Esophagus (tissue), 2 donors: ENCODE measurements at regions not wholly inside any gene's neighbourhood (a gene's known extent, or its start where the extent isn't known, plus 50 kb on each side); places are given as distances from the start of the nearest gene placed in this dataset.

Experiments
- H3K27ac ChIP-seq, 2 donors: one replicate each; pipeline ENCODE4 v1.5.1; 2013; ENCODE audit warnings: low read depth in 2 of 2, mild to moderate bottlenecking in 2 of 2, inconsistent platforms in 1 of 2, low read length in 1 of 2, moderate library complexity in 1 of 2
- H3K27me3 ChIP-seq, 2 donors: one replicate each; pipeline ENCODE4 v1.6.1; 2013; ENCODE audit warnings: low read length in 2 of 2, control low read depth in 1 of 2, mild to moderate bottlenecking in 1 of 2; ENCODE audit not compliant: insufficient read depth in 2 of 2, control insufficient read depth in 1 of 2
- H3K36me3 ChIP-seq, 2 donors: one replicate each; pipeline ENCODE4 v1.6.1; 2013; ENCODE audit warnings: low read length in 1 of 2; ENCODE audit not compliant: control insufficient read depth in 2 of 2, insufficient read depth in 2 of 2
- H3K4me1 ChIP-seq, 2 donors: one replicate each; pipeline ENCODE4 v1.6.1; 2013; ENCODE audit warnings: low read length in 1 of 2; ENCODE audit not compliant: control insufficient read depth in 2 of 2, insufficient read depth in 2 of 2
- H3K4me3 ChIP-seq, 2 donors: one replicate each; pipeline ENCODE4 v1.5.1; 2013; ENCODE audit warnings: low read length in 2 of 2, mild to moderate bottlenecking in 2 of 2, low read depth in 1 of 2, moderate library complexity in 1 of 2
- H3K9me3 ChIP-seq, 2 donors: one replicate each; pipeline ENCODE4 v1.6.1; 2013; ENCODE audit warnings: mild to moderate bottlenecking in 2 of 2, low read depth in 1 of 2, low read length in 1 of 2, moderate library complexity in 1 of 2; ENCODE audit not compliant: control insufficient read depth in 2 of 2, insufficient read depth in 1 of 2
- WGBS, 2 donors: extraction: QIAGEN DNeasy Blood & Tissue Kit; methylation state at CpG; one replicate each; pipeline ENCODE4 v1.1.7; 2013; 5-methylcytosine and 5-hydroxymethylcytosine counted together
- donor health status: healthy with polysubstance abuse.
- donor health status: Bipolar disorder and iron deficiency.

DNA sequence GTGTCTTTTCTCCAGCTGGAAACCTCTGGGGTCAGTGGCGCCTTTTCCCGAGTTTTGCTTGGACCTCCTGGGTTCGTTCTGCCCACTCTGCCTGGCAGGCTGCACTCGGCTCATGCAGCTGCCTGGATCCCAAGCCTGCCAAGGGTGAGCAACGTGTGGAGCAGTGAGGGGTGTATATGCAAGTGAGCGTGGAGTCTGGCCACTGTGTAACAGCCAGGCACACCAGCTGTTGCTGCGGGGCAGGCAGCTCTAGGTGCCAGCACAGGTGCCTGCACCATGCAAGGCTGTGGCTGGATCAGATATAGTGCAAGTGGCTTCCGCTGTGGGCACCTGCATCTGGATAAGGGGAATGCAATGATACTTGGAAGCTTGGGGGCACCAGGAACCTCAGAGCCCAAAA lies 699.4 kb downstream of the SLITRK1 start:
- WGBS, 2 donors: 83 to 85% methylated on average over 8 of the region's 8 CpGs

DNA sequence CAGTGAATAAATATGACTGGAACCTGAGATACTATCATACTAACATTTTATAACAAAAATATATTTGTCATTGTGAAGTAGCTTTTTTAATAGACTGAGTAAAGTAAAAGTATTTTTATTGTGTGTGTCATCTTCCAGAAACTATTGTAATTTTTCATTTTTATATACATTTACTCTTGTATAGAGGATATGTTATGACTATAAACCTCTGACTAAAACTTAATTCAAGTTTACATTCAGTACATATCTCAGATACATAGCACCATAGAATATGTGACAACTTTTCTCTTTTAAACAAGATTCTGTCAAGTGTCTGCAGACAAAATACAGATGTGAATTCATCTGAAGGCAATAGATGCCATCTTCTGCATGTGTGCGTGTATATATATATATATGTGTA lies 704.3 kb downstream of the SLITRK1 start:
- WGBS, 2 donors: 0% methylated on average over 1 of the region's 1 CpG
- no peak overlapping the region for H3K4me3 ChIP-seq

More for the DNA sequence above, 699.4 kb downstream of the SLITRK1 start:
- Histone ChIP-seq H3K4me1 (no peaks in the 10 kb centered on the region), H3K9me3 (peaks cover 0 to 2% of the 10 kb centered on the region in 2 donors), H3K4me3 (no peak overlapping the region), H3K27me3 (no peaks in the 10 kb centered on the region), H3K36me3 (no peaks in the 10 kb centered on the region), H3K27ac (no peak overlapping the region)

DNA sequence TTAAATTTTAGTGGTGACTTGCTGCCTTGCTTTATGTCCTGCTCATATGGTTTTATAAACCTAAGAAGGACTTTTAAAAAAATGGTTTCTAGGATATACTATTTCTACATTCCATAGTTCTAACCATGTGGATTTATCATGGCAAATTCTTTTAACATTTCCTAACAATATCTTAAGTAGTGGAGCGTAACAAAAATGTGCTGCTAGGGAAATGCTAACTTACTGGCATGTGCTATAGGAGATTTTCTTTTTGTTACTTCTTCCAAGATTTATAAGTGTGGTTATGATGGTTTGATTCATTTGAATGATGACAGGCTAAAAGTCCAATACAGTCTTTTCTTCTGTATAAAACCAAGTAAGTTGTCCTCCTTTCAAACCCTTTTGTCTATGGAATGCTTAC lies 713.7 kb downstream of the SLITRK1 start:
- no peaks in the 10 kb centered on the region for H3K9me3 ChIP-seq
- no peaks in the 10 kb centered on the region for H3K36me3 ChIP-seq
- H3K27me3 ChIP-seq: no peaks in the 10 kb centered on the region
- no peaks in the 10 kb centered on the region for H3K4me1 ChIP-seq
- no peak overlapping the region for H3K4me3 ChIP-seq
- H3K27ac ChIP-seq: no peak overlapping the region
- 52 to 57% methylated on average over 1 of the region's 1 CpG for WGBS, 2 donors

More for the DNA sequence above, 704.3 kb downstream of the SLITRK1 start:
- no peaks in the 10 kb centered on the region for H3K27me3 ChIP-seq
- H3K4me1 ChIP-seq: no peaks in the 10 kb centered on the region
- H3K9me3 ChIP-seq: no peaks in the 10 kb centered on the region
- H3K27ac ChIP-seq: no peak overlapping the region
- no peaks in the 10 kb centered on the region for H3K36me3 ChIP-seq

DNA sequence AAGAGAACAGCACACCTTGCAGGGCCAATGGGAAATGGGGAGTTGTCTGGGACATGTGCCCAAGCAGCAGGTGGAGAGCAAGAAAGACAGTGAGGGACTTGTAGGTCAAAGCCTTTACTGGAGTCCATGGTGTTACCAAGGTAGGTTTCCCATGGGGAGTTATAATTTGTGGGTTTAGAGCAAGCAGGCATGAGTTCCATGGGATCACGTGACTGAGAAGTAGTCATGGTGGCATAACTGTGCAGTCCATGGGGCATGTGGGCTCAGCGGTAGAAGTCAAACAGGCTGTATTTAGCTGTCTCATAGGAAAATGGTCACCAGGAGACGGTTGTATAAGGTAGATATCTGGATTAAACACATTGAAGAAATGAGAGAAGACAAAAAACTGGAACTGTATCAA lies 715.1 kb downstream of the SLITRK1 start:
- Histone ChIP-seq H3K27me3 (no peaks in the 10 kb centered on the region), H3K4me1 (no peaks in the 10 kb centered on the region), H3K36me3 (no peaks in the 10 kb centered on the region), H3K9me3 (no peaks in the 10 kb centered on the region), H3K27ac (no peak overlapping the region), H3K4me3 (no peak overlapping the region)
- 91% methylated on average over 3 of the region's 3 CpGs for WGBS, 2 donors

DNA sequence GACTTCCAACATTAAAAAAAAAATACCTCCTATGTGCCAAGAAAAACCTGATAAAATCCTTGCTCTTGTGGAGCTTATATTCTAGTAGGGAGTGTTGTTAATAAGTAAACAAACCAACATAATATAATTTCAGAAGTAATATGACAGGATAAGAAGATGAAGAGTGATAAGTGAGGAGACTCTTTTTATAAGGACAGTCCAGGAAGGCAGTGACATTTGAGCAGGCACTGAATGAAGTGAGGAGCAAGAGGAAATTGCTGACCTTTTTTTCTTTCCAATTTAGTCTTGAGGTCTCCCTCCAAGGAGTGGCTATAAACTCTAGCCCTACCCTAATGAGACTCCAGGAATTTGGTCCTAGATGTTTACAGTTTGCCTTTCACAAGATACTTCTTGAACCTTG lies 715.7 kb downstream of the SLITRK1 start:
- no peaks in the 10 kb centered on the region for H3K4me1 ChIP-seq
- H3K27me3 ChIP-seq: no peaks in the 10 kb centered on the region
- H3K4me3 ChIP-seq: no peak overlapping the region
- no peak overlapping the region for H3K27ac ChIP-seq
- no peaks in the 10 kb centered on the region for H3K9me3 ChIP-seq
- no peaks in the 10 kb centered on the region for H3K36me3 ChIP-seq

DNA sequence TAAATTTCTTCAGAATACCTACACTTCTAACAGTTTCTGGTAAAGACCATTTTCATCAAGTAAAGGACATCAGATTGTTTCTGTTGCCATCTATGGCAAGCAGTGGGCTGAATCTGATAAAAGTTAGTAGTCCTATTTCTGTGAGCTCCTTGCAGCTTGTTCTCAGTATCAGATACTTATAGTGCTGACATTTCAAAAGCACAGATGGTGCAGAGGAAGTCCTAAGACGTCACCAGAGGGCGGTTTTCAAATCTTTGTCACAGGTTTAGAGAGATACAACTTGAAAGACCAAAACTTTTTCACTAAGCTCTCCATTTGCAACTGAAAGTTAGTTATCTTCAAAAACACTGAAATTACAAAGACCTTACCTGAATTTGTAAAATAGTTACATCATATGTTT lies 719.8 kb downstream of the SLITRK1 start:
- H3K27me3 ChIP-seq: no peaks in the 10 kb centered on the region
- 50 to 68% methylated on average over 2 of the region's 2 CpGs for WGBS, 2 donors
- no peaks in the 10 kb centered on the region for H3K9me3 ChIP-seq
- no peak overlapping the region for H3K4me3 ChIP-seq
- H3K27ac ChIP-seq: no peak overlapping the region
- H3K4me1 ChIP-seq: no peaks in the 10 kb centered on the region
- no peaks in the 10 kb centered on the region for H3K36me3 ChIP-seq

DNA sequence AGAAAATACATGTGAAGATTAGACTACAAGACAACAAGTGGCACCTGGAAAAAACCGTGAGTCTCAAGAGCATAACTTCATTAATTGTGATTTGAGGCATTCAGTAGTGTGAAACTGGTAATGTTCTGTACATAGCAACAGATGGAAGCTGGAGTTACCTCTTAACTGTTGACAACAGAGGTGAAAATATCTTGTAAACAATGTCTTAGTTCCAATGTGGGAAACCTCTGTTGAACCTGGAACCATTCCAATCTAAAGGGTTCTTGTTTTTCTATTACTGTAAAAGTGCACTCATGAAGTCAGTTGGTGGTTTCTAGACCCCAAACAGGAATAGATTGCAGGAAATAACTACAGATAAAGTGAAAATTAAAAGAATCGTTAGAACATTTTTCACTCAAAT lies 728.4 kb downstream of the SLITRK1 start:
- H3K4me3 ChIP-seq: no peak overlapping the region
- no peaks in the 10 kb centered on the region for H3K9me3 ChIP-seq
- WGBS, 2 donors: 41 to 62% methylated on average over 2 of the region's 2 CpGs
- H3K4me1 ChIP-seq: no peaks in the 10 kb centered on the region
- H3K36me3 ChIP-seq: no peaks in the 10 kb centered on the region
- H3K27ac ChIP-seq: no peak overlapping the region
- H3K27me3 ChIP-seq: no peaks in the 10 kb centered on the region

DNA sequence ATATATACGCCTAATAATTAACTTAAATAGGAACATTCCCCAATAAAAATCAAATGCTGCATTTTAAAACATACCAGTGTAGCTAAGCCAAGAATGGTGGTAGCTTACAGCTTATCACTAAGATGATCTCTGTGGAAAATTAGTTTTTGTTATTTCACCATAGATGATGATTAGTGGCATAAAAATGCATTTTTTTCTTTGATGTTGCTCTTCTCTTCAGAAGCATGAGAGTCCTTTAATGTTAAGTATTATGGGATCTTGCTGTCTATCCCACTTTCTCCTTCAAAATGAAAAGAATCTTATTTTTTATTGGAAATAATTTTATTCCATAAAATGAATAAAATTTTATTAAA lies 731.0 kb downstream of the SLITRK1 start:
- Histone ChIP-seq H3K4me3 (no peak overlapping the region), H3K36me3 (no peaks in the 10 kb centered on the region), H3K27ac (no peak overlapping the region), H3K4me1 (no peaks in the 10 kb centered on the region), H3K27me3 (no peaks in the 10 kb centered on the region), H3K9me3 (no peaks in the 10 kb centered on the region)
- 91 to 100% methylated on average over 1 of the region's 1 CpG for WGBS, 2 donors

DNA sequence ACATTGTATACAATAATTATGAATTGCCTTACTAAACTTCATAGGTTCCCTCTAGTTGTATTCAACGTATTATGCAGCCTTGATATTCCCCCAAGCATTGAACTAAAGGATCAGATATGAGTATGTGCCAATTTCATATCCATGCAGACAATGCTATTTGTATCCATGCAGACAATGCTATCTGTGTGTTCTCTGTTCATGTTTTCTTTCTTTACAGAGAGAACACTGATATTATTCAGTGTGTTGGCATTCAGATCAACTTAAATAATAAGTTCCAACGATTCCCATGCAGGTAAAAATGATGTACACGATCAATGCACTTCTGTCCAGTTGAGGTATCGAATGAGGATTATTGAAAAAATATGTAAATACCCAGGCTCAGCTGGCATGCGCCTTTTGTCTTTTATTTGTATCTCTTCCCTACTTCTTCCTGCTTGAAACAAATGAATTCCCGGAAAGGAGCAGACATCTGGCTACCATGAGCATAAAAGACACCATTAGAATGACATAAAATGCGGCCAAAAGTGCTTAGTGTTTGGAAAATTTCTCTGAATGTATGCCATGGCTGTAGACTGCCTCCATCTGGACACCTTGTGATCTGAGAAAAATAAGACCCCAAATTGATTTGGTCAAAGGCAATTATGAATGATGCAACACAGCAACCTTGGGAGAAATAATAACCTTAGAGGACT lies 731.5 kb downstream of the SLITRK1 start:
- 79 to 80% methylated on average over 7 of the region's 7 CpGs for WGBS, 2 donors
- H3K27me3 ChIP-seq: no peaks in the 10 kb centered on the region

DNA sequence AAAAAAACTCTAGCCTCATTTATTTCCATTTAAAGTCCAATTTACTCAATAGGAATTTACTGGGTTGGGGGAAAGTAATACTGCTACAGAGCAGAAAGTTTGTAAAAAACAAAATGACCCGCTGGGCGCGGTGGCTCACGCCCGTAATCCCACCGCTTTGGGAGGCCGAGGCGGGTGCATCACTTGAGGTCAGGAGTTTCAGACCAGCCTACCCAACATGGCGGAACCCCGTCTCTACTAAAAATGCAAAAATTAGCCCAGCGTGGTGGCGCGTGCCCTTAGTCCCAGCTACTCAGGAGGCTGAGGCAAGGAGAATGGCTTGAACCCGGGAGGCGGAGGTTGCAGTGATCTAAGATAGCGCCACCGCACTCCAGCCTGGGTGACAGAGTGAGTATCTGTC lies 745.6 kb downstream of the SLITRK1 start:
- Histone ChIP-seq H3K36me3 (no peaks in the 10 kb centered on the region), H3K27me3 (no peaks in the 10 kb centered on the region), H3K4me3 (no peak overlapping the region), H3K9me3 (no peaks in the 10 kb centered on the region), H3K4me1 (no peaks in the 10 kb centered on the region), H3K27ac (no peak overlapping the region)
- WGBS, 2 donors: 91% methylated on average over 17 of the region's 17 CpGs

More for the DNA sequence above, 731.5 kb downstream of the SLITRK1 start:
- Histone ChIP-seq H3K27ac (no peak overlapping the region), H3K4me3 (no peak overlapping the region), H3K9me3 (no peaks in the 10 kb centered on the region), H3K36me3 (no peaks in the 10 kb centered on the region), H3K4me1 (no peaks in the 10 kb centered on the region)
